ENCODE measurements at regions not wholly inside any gene's neighbourhood (a gene's known extent, or its start where the extent isn't known, plus 50 kb on each side); places are given as distances from the start of the nearest gene placed in this dataset.

GRCh38 chr1:168861421-168862004 is 132.5 kb upstream of the DPT start (continued):
- TF ChIP-seq ZHX2 (IDR thresholded peaks at IDR 0.05; ENCODE audit: low read depth) (no peak), ZHX2 (CRISPR knock-in tag; IDR thresholded peaks at IDR 0.05; ENCODE audit: borderline replicate concordance) (no peak), ZNF503 (CRISPR knock-in tag; IDR thresholded peaks at IDR 0.05) (0 out of 2 replicates have a peak, but pooled peaks have one; percentile 22), NR2F6 (IDR thresholded peaks at IDR 0.05) (no peak; the same call in 1 of the 2 replicates), NR2F6 (CRISPR knock-in tag; IDR thresholded peaks at IDR 0.05) (peak; percentile 34; the same call in 1 of the 2 replicates), KLF11 (CRISPR knock-in tag; IDR thresholded peaks at IDR 0.05) (0 out of 2 replicates have a peak, but pooled peaks have one; percentile 30), HOMEZ (CRISPR knock-in tag; IDR thresholded peaks at IDR 0.05; ENCODE audit: low read depth) (peak; percentile 29; the same call in 1 of the 2 replicates), ZNF776 (CRISPR knock-in tag; IDR thresholded peaks at IDR 0.05) (no peak), NFKB2 (CRISPR knock-in tag; IDR thresholded peaks at IDR 0.05; ENCODE audit: borderline replicate concordance) (no peak), GATAD2A (CRISPR knock-in tag; IDR thresholded peaks at IDR 0.05) (peak; percentile 58; the same call in 1 of the 2 replicates), ZSCAN20 (CRISPR knock-in tag; IDR thresholded peaks at IDR 0.05; ENCODE audit: borderline replicate concordance) (no peak), ZKSCAN8 (CRISPR knock-in tag; IDR thresholded peaks at IDR 0.05; ENCODE audit: borderline replicate concordance) (peak; percentile 46; the same call in 1 of the 2 replicates), RCOR2 (CRISPR knock-in tag; IDR thresholded peaks at IDR 0.05) (0 out of 2 replicates have a peak, but pooled peaks have one; percentile 52), RXRB (CRISPR knock-in tag; IDR thresholded peaks at IDR 0.05; ENCODE audit: borderline replicate concordance) (peak; percentile 53; the same call in 1 of the 2 replicates), ZNF343 (CRISPR knock-in tag; IDR thresholded peaks at IDR 0.05) (no peak)
- TF ChIP-seq, protein P1, sequence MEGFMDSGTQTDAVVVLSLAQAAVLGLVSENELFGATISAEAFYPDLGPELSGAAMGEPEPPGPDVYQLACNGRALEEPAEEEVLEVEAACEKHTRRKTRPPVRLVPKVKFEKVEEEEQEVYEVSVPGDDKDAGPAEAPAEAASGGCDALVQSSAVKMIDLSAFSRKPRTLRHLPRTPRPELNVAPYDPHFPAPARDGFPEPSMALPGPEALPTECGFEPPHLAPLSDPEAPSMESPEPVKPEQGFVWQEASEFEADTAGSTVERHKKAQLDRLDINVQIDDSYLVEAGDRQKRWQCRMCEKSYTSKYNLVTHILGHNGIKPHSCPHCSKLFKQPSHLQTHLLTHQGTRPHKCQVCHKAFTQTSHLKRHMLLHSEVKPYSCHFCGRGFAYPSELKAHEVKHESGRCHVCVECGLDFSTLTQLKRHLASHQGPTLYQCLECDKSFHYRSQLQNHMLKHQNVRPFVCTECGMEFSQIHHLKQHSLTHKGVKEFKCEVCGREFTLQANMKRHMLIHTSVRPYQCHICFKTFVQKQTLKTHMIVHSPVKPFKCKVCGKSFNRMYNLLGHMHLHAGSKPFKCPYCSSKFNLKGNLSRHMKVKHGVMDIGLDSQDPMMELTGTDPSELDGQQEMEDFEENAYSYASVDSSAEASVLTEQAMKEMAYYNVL (CRISPR knock-in tag; IDR thresholded peaks at IDR 0.05; ENCODE audit: borderline replicate concordance): no peak
- TF ChIP-seq, protein P2, sequence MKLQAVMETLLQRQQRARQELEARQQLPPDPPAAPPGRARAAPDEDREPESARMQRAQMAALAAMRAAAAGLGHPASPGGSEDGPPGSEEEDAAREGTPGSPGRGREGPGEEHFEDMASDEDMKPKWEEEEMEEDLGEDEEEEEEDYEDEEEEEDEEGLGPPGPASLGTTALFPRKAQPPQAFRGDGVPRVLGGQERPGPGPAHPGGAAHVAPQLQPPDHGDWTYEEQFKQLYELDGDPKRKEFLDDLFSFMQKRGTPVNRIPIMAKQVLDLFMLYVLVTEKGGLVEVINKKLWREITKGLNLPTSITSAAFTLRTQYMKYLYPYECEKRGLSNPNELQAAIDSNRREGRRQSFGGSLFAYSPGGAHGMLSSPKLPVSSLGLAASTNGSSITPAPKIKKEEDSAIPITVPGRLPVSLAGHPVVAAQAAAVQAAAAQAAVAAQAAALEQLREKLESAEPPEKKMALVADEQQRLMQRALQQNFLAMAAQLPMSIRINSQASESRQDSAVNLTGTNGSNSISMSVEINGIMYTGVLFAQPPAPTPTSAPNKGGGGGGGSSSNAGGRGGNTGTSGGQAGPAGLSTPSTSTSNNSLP (IDR thresholded peaks at IDR 0.05; ENCODE audit: low read depth, low read length): peak; percentile 79
